Activated naive CD4-positive, alpha-beta T cell treated with anti-CD3 and anti-CD28 coated beads, Interleukin-2, amount 10 ng/mL, durations not matched to agents 7 days and 5 days (primary cell): ENCODE measurements at regions not wholly inside any gene's neighbourhood (a gene's known extent, or its start where the extent isn't known, plus 50 kb on each side); places are given as distances from the start of the nearest gene placed in this dataset.
"Not testable (repeated sequence)": the region's sequence is repeated elsewhere in the genome, so short reads cannot be mapped to it uniquely, and the experiment has no call there.

Experiments
- CTCF ChIA-PET: fragments of 350-600 bp; sonication (Branson Sonifier 250); formaldehyde crosslinking; loops from one replicate; lab custom pipeline; 2021; ENCODE audit warnings: antibody characterized with exemption; lab: Charles Lee
- DNase-seq: peaks from one replicate; pipeline ENCODE4 v3.0.0-alpha.2; 2020
- H3K27ac Mint-ChIP-seq: one replicate; pipeline ENCODE4 v1.8.0; 2021; ENCODE audit warnings: mild to moderate bottlenecking, moderate library complexity, mixed read lengths
- H3K27me3 Mint-ChIP-seq: one replicate; pipeline ENCODE4 v1.8.0; 2021; ENCODE audit warnings: mild to moderate bottlenecking, mixed read lengths
- H3K36me3 Mint-ChIP-seq: one replicate; pipeline ENCODE4 v1.8.0; 2021; ENCODE audit warnings: mixed read lengths
- H3K4me1 Mint-ChIP-seq: one replicate; pipeline ENCODE4 v1.8.0; 2021; ENCODE audit warnings: mixed read lengths
- H3K4me3 Mint-ChIP-seq: one replicate; pipeline ENCODE4 v1.8.0; 2021; ENCODE audit warnings: mild to moderate bottlenecking, moderate library complexity, mixed read lengths
- H3K9me3 Mint-ChIP-seq: one replicate; pipeline ENCODE4 v1.8.0; 2021; ENCODE audit warnings: mixed read lengths

- H3K4me1 Mint-ChIP-seq, H3K36me3 Mint-ChIP-seq, H3K4me3 Mint-ChIP-seq, DNase-seq, H3K27me3 Mint-ChIP-seq, H3K27ac Mint-ChIP-seq, CTCF ChIA-PET: not testable (repeated sequence)
- peaks cover 12% of the 10 kb centered on the region for H3K9me3 Mint-ChIP-seq
Measured at GRCh38 chr14:27672811-27673737, 1075.2 kb upstream of the NOVA1 start.

- no peaks in the 10 kb centered on the region for H3K27me3 Mint-ChIP-seq
- H3K36me3 Mint-ChIP-seq: no peaks in the 10 kb centered on the region
- CTCF ChIA-PET: no interaction called here
- H3K4me3 Mint-ChIP-seq: no peak overlapping the region
- H3K9me3 Mint-ChIP-seq: peaks cover 14% of the 10 kb centered on the region
- no peaks in the 10 kb centered on the region for H3K4me1 Mint-ChIP-seq
- no peak for DNase-seq
- H3K27ac Mint-ChIP-seq: no peak overlapping the region
Measured at GRCh38 chr14:27686137-27686536, 1080.5 kb upstream of the FOXG1 start.

- H3K4me3 Mint-ChIP-seq: no peak overlapping the region
- no peaks in the 10 kb centered on the region for H3K27me3 Mint-ChIP-seq
- H3K4me1 Mint-ChIP-seq: no peaks in the 10 kb centered on the region
- no peak for DNase-seq
- CTCF ChIA-PET: no interaction called here
- peaks cover 16% of the 10 kb centered on the region for H3K9me3 Mint-ChIP-seq
- no peaks in the 10 kb centered on the region for H3K36me3 Mint-ChIP-seq
- no peak overlapping the region for H3K27ac Mint-ChIP-seq
Measured at GRCh38 chr14:27688841-27689444, 1077.6 kb upstream of the FOXG1 start.

- no peaks in the 10 kb centered on the region for H3K4me1 Mint-ChIP-seq
- peaks cover 34% of the 10 kb centered on the region for H3K9me3 Mint-ChIP-seq
- CTCF ChIA-PET: no interaction called here
- H3K36me3 Mint-ChIP-seq: no peaks in the 10 kb centered on the region
- no peak overlapping the region for H3K27ac Mint-ChIP-seq
- DNase-seq: no peak
- no peaks in the 10 kb centered on the region for H3K27me3 Mint-ChIP-seq
- H3K4me3 Mint-ChIP-seq: no peak overlapping the region
Measured at GRCh38 chr14:27712364-27712763, 1054.2 kb upstream of the FOXG1 start.

- Mint-ChIP-seq H3K4me3 (no peak overlapping the region), H3K27me3 (no peaks in the 10 kb centered on the region), H3K27ac (no peak overlapping the region), H3K9me3 (peaks cover 41% of the 10 kb centered on the region), H3K4me1 (no peaks in the 10 kb centered on the region), H3K36me3 (no peaks in the 10 kb centered on the region)
- CTCF ChIA-PET: no interaction called here
- DNase-seq: no peak
Measured at GRCh38 chr14:27715561-27715960, 1051.0 kb upstream of the FOXG1 start.

GRCh38 chr14:27721760-27722159, 1044.8 kb upstream of the FOXG1 start:
- Mint-ChIP-seq H3K4me1 (no peaks in the 10 kb centered on the region), H3K36me3 (no peaks in the 10 kb centered on the region), H3K9me3 (peaks cover 25% of the 10 kb centered on the region), H3K4me3 (no peak overlapping the region), H3K27ac (no peak overlapping the region), H3K27me3 (no peaks in the 10 kb centered on the region)
- CTCF ChIA-PET: no interaction called here
- no peak for DNase-seq

- Mint-ChIP-seq H3K4me1 (no peaks in the 10 kb centered on the region), H3K4me3 (no peak overlapping the region), H3K9me3 (peaks cover 9% of the 10 kb centered on the region), H3K27ac (no peak overlapping the region), H3K27me3 (no peaks in the 10 kb centered on the region), H3K36me3 (no peaks in the 10 kb centered on the region)
- DNase-seq: no peak
- CTCF ChIA-PET: no interaction called here
Measured at GRCh38 chr14:27725482-27725881, 1041.1 kb upstream of the FOXG1 start.

- Mint-ChIP-seq H3K27ac (no peak overlapping the region), H3K9me3 (peaks cover 7% of the 10 kb centered on the region), H3K27me3 (no peaks in the 10 kb centered on the region), H3K36me3 (no peaks in the 10 kb centered on the region), H3K4me3 (no peak overlapping the region), H3K4me1 (no peaks in the 10 kb centered on the region)
- no peak for DNase-seq
- CTCF ChIA-PET: no interaction called here
Measured at GRCh38 chr14:27727251-27727770, 1039.3 kb upstream of the FOXG1 start.

GRCh38 chr14:27730204-27730603, 1036.4 kb upstream of the FOXG1 start:
- H3K27me3 Mint-ChIP-seq: no peaks in the 10 kb centered on the region
- peaks cover 8% of the 10 kb centered on the region for H3K9me3 Mint-ChIP-seq
- DNase-seq: no peak
- H3K4me1 Mint-ChIP-seq: no peaks in the 10 kb centered on the region
- H3K36me3 Mint-ChIP-seq: no peaks in the 10 kb centered on the region
- no peak overlapping the region for H3K27ac Mint-ChIP-seq
- no peak overlapping the region for H3K4me3 Mint-ChIP-seq
- CTCF ChIA-PET: no interaction called here

GRCh38 chr14:27739657-27740156, 1026.9 kb upstream of the FOXG1 start:
- Mint-ChIP-seq H3K36me3 (no peaks in the 10 kb centered on the region), H3K9me3 (peaks cover 21% of the 10 kb centered on the region), H3K4me1 (no peaks in the 10 kb centered on the region), H3K27me3 (no peaks in the 10 kb centered on the region), H3K27ac (no peak overlapping the region), H3K4me3 (no peak overlapping the region)
- no peak for DNase-seq
- CTCF ChIA-PET: no interaction called here

GRCh38 chr14:27750114-27750513, 1016.5 kb upstream of the FOXG1 start:
- CTCF ChIA-PET: no interaction called here
- no peaks in the 10 kb centered on the region for H3K36me3 Mint-ChIP-seq
- no peak for DNase-seq
- no peaks in the 10 kb centered on the region for H3K4me1 Mint-ChIP-seq
- H3K4me3 Mint-ChIP-seq: no peak overlapping the region
- no peaks in the 10 kb centered on the region for H3K27me3 Mint-ChIP-seq
- no peak overlapping the region for H3K27ac Mint-ChIP-seq
- H3K9me3 Mint-ChIP-seq: peaks cover 10% of the 10 kb centered on the region

- H3K27ac Mint-ChIP-seq, H3K27me3 Mint-ChIP-seq, H3K36me3 Mint-ChIP-seq, H3K4me3 Mint-ChIP-seq, DNase-seq, CTCF ChIA-PET, H3K4me1 Mint-ChIP-seq: not testable (repeated sequence)
- H3K9me3 Mint-ChIP-seq: peaks cover 12% of the 10 kb centered on the region
Measured at GRCh38 chr14:27757642-27758041, 1008.9 kb upstream of the FOXG1 start.

- H3K4me1 Mint-ChIP-seq, H3K27me3 Mint-ChIP-seq, H3K36me3 Mint-ChIP-seq, H3K4me3 Mint-ChIP-seq, CTCF ChIA-PET, H3K27ac Mint-ChIP-seq, DNase-seq: not testable (repeated sequence)
- peaks cover 18% of the 10 kb centered on the region for H3K9me3 Mint-ChIP-seq
Measured at GRCh38 chr14:27760367-27760766, 1006.2 kb upstream of the FOXG1 start.

- H3K27ac Mint-ChIP-seq, CTCF ChIA-PET, H3K4me1 Mint-ChIP-seq: not testable (repeated sequence)
Measured at GRCh38 chr14:27799066-27800028, 967.2 kb upstream of the FOXG1 start.

More at GRCh38 chr14:27799066-27800028, 967.2 kb upstream of the FOXG1 start:
- DNase-seq, H3K36me3 Mint-ChIP-seq, H3K4me3 Mint-ChIP-seq, H3K27me3 Mint-ChIP-seq: not testable (repeated sequence)
- H3K9me3 Mint-ChIP-seq: peaks cover 24% of the 10 kb centered on the region
